GM12875 (cell line): ENCODE measurements at regions not wholly inside any gene's neighbourhood (a gene's known extent, or its start where the extent isn't known, plus 50 kb on each side); places are given as distances from the start of the nearest gene placed in this dataset.
"Not testable (repeated sequence)": the region's sequence is repeated elsewhere in the genome, so short reads cannot be mapped to it uniquely, and the experiment has no call there.

Source experiments
- H3K4me3 ChIP-seq: one replicate; pipeline ENCODE4 v1.5.1; 2011; ENCODE audit warnings: low read depth, low read length, control low read depth
- CTCF ChIP-seq: IDR thresholded peaks from 2 replicates; pipeline ENCODE4 v1.5.1; 2011; ENCODE audit warnings: low read depth, mild to moderate bottlenecking, control low read depth, inconsistent platforms, low read length, moderate library complexity, borderline replicate concordance; ENCODE audit not compliant: insufficient read depth

- H3K4me3 ChIP-seq, result no peak overlapping the region
- no peak for TF ChIP-seq CTCF
Measured at GRCh38 chr12:7571257-7571656, 67.7 kb upstream of the CD163 start.

GRCh38 chr12:7557227-7557626, 53.6 kb upstream of the CD163 start:
- no peak overlapping the region for H3K4me3 ChIP-seq
- no peak for TF ChIP-seq CTCF

GRCh38 chr12:7555752-7556151, 52.2 kb upstream of the CD163 start:
- H3K4me3 ChIP-seq, result no peak overlapping the region
- no peak for TF ChIP-seq CTCF

- not testable (repeated sequence) for H3K4me3 ChIP-seq
Measured at GRCh38 chr12:7554831-7555230, 51.3 kb upstream of the CD163 start.
